Stimulated activated naive CD8-positive, alpha-beta T cell treated with anti-CD3 and anti-CD28 coated beads, Interleukin-15, Interleukin-2, amounts not matched to agents 100 U/mL and 50 U/mL, for 24 hours (primary cell): ENCODE measurements at regions not wholly inside any gene's neighbourhood (a gene's known extent, or its start where the extent isn't known, plus 50 kb on each side); places are given as distances from the start of the nearest gene placed in this dataset.

Experiments
- ATAC-seq: fragments of 150-1000 bp; cut with Tn5 transposase; one replicate; pipeline ENCODE4 v1.10.0; 2021
- DNase-seq: peaks from one replicate; pipeline ENCODE4 v3.0.0; 2021

- ATAC-seq = no peak
- DNase-seq = no peak
Observed at GRCh38 chr1:83029916-83030315, 969.0 kb downstream of the TTLL7 start.

DNA sequence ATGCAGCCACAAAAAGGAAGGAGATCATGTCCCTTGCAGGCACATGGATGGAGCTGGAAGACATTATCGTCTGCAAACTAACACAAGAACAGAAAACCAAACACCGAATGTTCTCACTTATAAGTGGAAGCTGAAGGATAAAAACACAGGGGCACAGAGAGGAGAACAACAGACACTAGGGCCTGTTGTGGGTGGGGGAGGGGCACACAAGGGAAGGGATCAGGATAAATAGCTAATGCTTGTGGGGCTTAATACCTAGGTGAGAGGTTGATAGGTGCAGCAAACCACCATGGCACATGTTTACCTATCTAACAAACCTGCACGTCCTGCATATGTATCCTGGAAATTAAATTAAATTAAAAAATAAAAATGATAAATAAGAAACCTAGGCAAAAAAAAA, 969.9 kb downstream of the TTLL7 start:
- DNase-seq = no peak
- ATAC-seq = no peak

DNA sequence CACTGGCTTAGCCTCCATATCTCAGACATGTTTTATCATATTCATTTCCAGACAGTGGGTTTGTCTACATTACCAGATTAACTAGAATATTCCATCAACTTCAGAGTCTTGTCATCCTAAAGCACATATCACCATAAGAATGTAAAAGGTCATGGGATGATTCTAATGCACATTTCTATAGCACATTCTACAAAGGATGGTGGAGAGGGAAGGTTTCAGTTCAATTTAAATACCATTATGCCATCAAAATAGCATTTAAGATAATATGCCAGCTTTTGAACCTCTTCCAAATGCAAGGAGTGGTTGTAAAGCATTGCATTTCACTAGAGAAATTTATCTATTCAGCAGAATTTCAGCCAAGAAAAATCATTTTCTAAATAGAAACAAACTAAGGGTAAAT, 970.5 kb downstream of the TTLL7 start:
- ATAC-seq = no peak
- DNase-seq = no peak

- DNase-seq = no peak
- no peak for ATAC-seq
Observed at GRCh38 chr1:83027511-83027910, 971.4 kb downstream of the TTLL7 start.

DNA sequence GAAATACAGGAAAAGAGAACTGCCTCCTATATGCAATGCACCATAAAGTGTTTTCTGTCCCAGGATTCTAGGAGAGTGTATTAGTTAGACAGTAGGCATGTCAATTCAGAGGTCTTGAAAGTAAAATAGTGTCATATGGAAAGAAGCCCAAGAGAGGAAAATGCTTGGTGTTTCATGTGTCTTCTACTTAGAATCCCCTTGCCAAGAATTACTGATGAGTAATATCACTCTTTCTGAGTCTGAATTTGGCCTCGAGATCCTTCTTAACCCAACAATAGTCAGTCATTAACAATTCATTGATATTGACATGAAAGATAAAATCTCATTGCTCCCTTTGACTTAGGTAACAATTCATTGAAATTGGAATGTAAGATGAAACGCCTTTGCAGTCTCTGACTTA, 972.2 kb downstream of the TTLL7 start:
- DNase-seq (no peak), ATAC-seq (no peak)

GRCh38 chr1:83024251-83024767, 974.6 kb downstream of the TTLL7 start:
- DNase-seq = no peak
- ATAC-seq = no peak

GRCh38 chr1:83023212-83023611, 975.7 kb downstream of the TTLL7 start:
- DNase-seq (no peak), ATAC-seq (no peak)

- no peak for ATAC-seq
- no peak for DNase-seq
Observed at GRCh38 chr1:83022206-83022605, 976.7 kb downstream of the TTLL7 start.

GRCh38 chr1:83017701-83018100, 981.2 kb downstream of the TTLL7 start:
- DNase-seq (no peak), ATAC-seq (no peak)

- DNase-seq (no peak), ATAC-seq (no peak)
Observed at GRCh38 chr1:83017276-83017675, 981.7 kb downstream of the TTLL7 start.

DNA sequence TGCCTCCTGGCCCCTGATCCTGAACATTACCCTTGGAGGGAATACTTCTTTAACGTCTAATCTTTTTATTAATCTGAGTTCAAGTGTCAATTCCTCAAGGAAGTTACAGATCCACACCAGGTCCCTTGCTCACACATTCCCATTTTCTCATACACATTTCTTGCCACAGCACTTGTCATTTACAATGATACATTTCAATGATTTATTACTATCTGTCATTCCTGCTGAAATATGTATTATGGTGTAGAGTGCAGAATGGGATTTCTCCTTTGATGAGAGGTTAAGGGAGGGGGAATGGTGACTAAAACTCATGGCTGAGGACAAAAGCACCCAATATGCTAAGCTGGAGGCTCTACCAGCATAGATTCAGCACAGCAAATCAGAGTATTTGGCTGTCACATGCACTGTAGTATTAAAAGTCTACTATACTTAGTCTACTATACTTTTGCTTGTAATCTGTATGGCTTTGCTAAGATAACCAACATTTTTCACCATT, 982.5 kb downstream of the TTLL7 start:
- DNase-seq (no peak), ATAC-seq (no peak)

DNA sequence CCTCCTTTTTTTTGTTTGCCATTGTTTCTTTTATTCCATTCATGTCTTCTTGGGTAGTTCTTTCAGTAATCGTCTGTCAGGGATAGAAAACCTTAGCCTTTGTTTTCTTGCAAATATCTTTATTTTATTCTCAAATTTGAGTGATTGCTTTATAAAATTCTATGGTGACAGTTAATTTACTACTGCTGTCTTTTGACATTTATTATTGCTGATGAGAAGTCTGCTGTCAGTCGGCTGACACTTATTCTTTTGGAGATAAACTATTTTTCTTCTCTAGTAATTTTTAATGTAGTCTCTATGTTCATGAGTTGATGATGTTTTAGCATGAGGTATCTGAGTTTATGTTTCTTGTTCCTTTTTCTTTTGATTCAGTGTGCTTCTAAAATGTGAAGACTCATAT, 983.8 kb downstream of the TTLL7 start:
- ATAC-seq (no peak), DNase-seq (no peak)

DNA sequence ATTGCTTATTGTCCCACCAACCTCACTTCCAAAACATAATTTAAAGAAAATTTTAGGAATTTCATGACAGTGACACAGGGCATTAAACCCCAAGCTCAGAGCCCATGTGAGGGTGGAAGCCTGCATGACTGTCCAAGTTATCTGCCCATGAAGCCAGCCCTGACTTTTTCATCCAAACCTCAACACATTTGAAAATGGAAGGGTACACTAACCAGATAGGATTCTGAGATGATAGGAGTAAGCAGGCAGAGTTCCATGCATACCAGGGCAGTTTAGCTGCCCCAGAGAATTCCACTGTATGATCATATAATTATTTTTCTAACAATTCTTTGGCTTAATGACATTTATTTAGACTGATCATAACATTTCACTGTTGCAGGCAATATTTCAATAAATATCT, 986.0 kb downstream of the TTLL7 start:
- DNase-seq (no peak), ATAC-seq (no peak)

DNA sequence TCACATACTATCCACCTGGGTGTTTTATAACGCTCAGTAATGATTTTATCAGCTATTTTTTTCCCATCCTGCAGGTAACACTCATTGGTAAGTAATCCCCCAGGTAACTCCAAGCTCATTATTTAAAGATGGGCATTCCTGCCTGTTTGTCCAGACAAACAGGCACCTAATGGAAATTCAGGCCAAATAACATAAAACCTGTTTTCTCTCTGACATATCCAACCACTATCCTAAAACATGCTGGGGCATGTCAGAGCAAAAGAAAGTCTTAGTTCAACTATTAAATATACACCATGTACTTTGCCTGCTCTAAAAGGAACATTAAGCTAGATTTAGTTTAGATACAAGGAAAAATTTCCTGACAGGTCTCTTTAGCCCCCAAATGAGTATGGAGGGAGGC, 987.7 kb downstream of the TTLL7 start:
- ATAC-seq = no peak
- no peak for DNase-seq

DNA sequence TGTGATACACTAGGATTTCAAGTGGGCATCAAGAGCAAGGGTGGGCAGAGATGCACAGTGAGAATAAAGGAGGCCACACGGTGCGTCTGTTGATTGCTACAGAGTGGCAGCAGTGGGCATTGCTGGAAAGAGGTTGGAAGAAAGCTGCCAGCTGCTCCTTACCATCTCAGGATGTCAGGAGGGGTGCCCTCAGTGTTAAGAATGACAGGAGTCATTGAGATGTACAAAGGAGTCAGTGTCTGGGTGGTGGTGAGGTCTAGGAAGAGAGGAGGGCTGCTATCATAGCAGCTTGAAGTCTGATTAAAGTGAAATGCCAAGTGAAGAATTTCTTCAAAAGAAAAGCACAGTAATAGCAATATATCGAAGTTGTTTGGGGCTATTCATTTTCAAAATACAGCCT, 992.7 kb downstream of the TTLL7 start:
- DNase-seq (no peak), ATAC-seq (no peak)

DNA sequence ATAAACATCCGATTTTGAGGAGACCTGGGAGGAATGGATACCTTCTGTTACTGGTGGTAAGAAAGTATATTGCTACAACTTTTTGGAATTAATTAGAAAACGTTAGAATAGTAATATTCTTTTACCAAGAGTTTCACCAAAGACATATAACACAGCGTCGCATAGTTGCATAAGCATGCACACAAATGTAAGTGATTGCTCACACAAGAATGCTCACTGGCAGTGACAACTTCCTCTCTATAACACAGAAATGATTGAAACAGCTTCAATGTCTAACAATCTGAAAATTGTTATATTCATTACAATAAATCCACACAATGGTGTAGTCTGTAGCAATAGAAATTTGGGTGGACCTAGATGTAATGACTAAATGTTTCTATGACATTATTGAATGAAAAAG, 998.6 kb downstream of the TTLL7 start:
- DNase-seq (no peak), ATAC-seq (no peak)

- no peak for DNase-seq
- no peak for ATAC-seq
Observed at GRCh38 chr1:82995951-82996350, 1003.0 kb downstream of the TTLL7 start.

- DNase-seq = no peak
- no peak for ATAC-seq
Observed at GRCh38 chr1:82994616-82995263, 1004.2 kb downstream of the TTLL7 start.

DNA sequence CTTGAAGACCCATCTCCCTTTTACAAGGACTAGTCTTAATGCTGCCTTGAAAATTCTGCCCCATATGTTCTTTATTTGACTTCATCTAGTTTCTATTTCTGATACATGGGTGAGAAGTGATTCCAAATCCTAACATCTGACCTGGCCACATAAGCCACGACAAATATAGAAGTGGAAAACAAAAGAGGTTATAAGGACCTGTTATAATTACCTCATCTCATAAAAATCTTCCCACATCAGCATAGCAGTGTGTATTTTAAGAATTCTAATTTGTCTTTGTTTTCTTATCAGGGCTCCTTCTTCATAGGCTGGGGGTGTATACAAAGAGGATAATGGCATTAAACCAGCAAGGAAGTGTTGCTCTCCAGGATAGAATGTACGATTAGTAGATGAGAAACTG, 1007.4 kb downstream of the TTLL7 start:
- ATAC-seq = no peak
- no peak for DNase-seq

DNA sequence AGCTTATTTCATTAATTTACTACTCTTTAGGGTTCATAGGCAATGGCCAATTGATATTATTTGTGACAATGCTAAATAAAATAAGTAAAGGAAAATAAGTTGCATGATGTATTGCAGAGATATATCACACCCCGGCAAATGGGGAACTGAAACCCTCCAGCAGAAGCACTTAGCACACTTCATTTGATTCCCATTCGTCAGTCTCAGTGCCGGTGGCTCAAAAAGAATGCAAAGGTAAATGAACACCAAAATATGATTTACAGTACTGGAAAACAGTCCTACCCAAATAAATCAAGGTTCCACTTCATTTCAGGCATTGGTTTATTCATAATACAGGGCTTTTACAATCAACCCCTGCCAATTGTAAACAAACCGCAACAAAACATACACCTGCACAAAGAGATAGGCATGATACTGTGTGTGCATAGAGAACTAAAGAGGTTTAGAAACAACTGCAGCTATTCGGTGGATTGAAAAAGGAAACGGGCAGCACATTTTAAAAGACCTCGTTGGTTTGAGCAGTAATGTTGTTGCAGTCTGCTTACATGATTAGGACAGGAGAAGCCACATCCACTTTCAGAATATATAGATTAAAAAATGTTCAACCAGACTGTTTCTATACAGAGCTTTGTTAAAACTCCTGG, 1019.2 kb downstream of the TTLL7 start:
- DNase-seq (no peak), ATAC-seq (no peak)

DNA sequence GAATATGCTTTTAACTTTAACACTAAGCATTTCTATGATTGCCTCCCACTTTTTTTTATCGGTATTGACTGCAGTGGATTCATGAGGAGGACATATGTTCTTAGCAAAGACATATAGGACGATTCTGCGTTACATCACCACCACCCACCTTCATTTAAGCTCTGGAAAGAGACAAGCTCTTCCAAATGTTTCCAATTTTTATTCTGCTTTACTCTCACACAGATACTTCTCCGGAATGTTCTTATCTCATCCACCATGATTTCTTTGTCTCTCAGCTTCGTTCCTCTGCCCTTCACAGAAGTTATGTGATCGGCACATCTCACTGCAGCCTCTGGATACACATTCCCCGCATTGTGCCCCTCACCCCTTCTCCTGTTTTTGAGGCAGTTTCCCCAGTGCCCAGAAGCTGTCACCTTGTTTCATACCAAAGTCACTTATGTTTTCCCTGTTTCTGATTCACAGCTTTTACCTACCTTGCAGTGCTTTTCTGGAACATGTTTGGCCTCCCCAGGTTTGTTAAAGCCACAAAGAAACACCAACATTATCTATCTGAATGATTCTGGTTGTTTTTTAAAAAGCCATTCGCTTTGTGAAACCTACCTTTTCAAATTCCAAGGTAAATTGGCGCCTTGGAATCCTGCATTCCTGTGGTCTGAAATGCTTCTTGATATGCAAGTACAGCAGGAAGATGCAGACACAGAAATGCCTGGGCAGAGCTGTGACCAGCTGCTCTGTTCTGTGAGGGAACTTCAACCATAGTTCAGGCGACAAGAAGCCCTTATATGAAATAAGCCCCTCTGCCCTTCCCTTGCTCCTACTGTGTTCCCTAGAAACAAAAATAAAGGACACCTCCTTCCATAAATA, 1020.2 kb downstream of the TTLL7 start:
- DNase-seq (no peak), ATAC-seq (no peak)

GRCh38 chr1:82972841-82973553, 1025.9 kb downstream of the TTLL7 start:
- ATAC-seq (no peak), DNase-seq (no peak)
